HEK293 (cell line): ENCODE measurements at regions not wholly inside any gene's neighbourhood (a gene's known extent, or its start where the extent isn't known, plus 50 kb on each side); places are given as distances from the start of the nearest gene placed in this dataset.

Experiments used
- CTCF ChIA-PET: fragments of 350-600 bp; formaldehyde crosslinking; extraction: SDS; loops from one replicate; lab custom pipeline; 2021; ENCODE audit warnings: antibody characterized with exemption; lab: Yijun Ruan, JAX
- POLR2A ChIA-PET: fragments of 300-600 bp; formaldehyde crosslinking; extraction: SDS; loops from one replicate; lab custom pipeline; 2020; ENCODE audit warnings: antibody characterized with exemption, inconsistent platforms; lab: Yijun Ruan, JAX
- H3K27ac ChIP-seq: fragments of 200-500 bp; sonication (Bioruptor generic); 2 replicates; pipeline ENCODE4 v1.5.1; 2014; ENCODE audit warnings: low read depth, low read length, control low read depth, inconsistent platforms; ENCODE audit errors: extremely low read depth
- H3K36me3 ChIP-seq, 2 experiments: fragments of 200-500 bp in 1 of 2; sonication (Bioruptor generic) in 1 of 2; 1 replicate in 1 of 2; 2 replicates in 1 of 2; pipeline ENCODE4 v1.5.1; 2014 to 2017; ENCODE audit warnings: inconsistent platforms in 2 of 2, low read length in 2 of 2; ENCODE audit not compliant: control insufficient read depth in 2 of 2, insufficient read depth in 1 of 2
- H3K4me1 ChIP-seq: fragments of 200-500 bp; sonication (Bioruptor generic); 2 replicates; pipeline ENCODE4 v1.5.1; 2014; ENCODE audit warnings: mild to moderate bottlenecking, low read length, inconsistent platforms; ENCODE audit not compliant: control insufficient read depth, insufficient read depth
- H3K4me3 ChIP-seq: 2 replicates; pipeline ENCODE4 v1.5.1; 2011; ENCODE audit warnings: low read depth, mild to moderate bottlenecking, control low read depth, low read length, moderate library complexity
- H3K9me3 ChIP-seq: fragments of 200-500 bp; sonication (Bioruptor generic); 2 replicates; pipeline ENCODE4 v1.5.1; 2014; ENCODE audit warnings: low read depth, low read length, inconsistent platforms; ENCODE audit not compliant: control insufficient read depth, insufficient read depth
- BCL11B ChIP-seq: fragments of 450-650 bp; formaldehyde crosslinking; IDR thresholded peaks from 2 replicates; pipeline ENCODE4 v1.5.1; 2016; ENCODE audit warnings: low read depth, missing biosample characterization, missing genetic modification characterization
- GLI2 ChIP-seq: fragments of 450-650 bp; formaldehyde crosslinking; IDR thresholded peaks from 2 replicates; pipeline ENCODE4; 2017; ENCODE audit warnings: missing biosample characterization, missing genetic modification characterization, low read depth, borderline replicate concordance
- KLF8 ChIP-seq: fragments of 450-650 bp; formaldehyde crosslinking; IDR thresholded peaks from 2 replicates; pipeline ENCODE4 v1.5.1; 2016; ENCODE audit warnings: missing biosample characterization, missing genetic modification characterization
- SCRT2 ChIP-seq: fragments of 450-650 bp; formaldehyde crosslinking; IDR thresholded peaks from 2 replicates; pipeline ENCODE4 v1.5.1; 2016; ENCODE audit warnings: missing biosample characterization, missing genetic modification characterization
- SP7 ChIP-seq: fragments of 450-650 bp; formaldehyde crosslinking; IDR thresholded peaks from 2 replicates; pipeline ENCODE4 v1.5.1; 2016; ENCODE audit warnings: missing biosample characterization, missing genetic modification characterization
- ZBTB1 ChIP-seq: fragments of 450-650 bp; formaldehyde crosslinking; IDR thresholded peaks from 2 replicates; pipeline ENCODE4 v1.5.1; 2016; ENCODE audit warnings: missing biosample characterization, missing genetic modification characterization
- ZEB2 ChIP-seq: fragments of 450-650 bp; formaldehyde crosslinking; IDR thresholded peaks from 2 replicates; pipeline ENCODE4 v1.5.1; 2016; ENCODE audit warnings: missing biosample characterization, missing genetic modification characterization
- ZFP3 ChIP-seq: fragments of 450-650 bp; formaldehyde crosslinking; IDR thresholded peaks from 2 replicates; pipeline ENCODE4 v1.5.1; 2016; ENCODE audit warnings: low read depth, missing biosample characterization, missing genetic modification characterization
- ZNF16 ChIP-seq: fragments of 450-650 bp; formaldehyde crosslinking; IDR thresholded peaks from 2 replicates; pipeline ENCODE4 v1.5.1; 2016; ENCODE audit warnings: low read depth, missing biosample characterization, missing genetic modification characterization
- ZNF24 ChIP-seq: fragments of 450-650 bp; formaldehyde crosslinking; IDR thresholded peaks from 2 replicates; pipeline ENCODE4 v1.5.1; 2016; ENCODE audit warnings: missing biosample characterization, missing genetic modification characterization
- ZNF433 ChIP-seq: fragments of 450-650 bp; formaldehyde crosslinking; IDR thresholded peaks from 2 replicates; pipeline ENCODE4 v1.5.1; 2016; ENCODE audit warnings: missing biosample characterization, missing genetic modification characterization, low read depth
- ZNF473 ChIP-seq: fragments of 450-650 bp; formaldehyde crosslinking; IDR thresholded peaks from 2 replicates; pipeline ENCODE4 v1.5.1; 2017; ENCODE audit warnings: missing biosample characterization, missing genetic modification characterization
- ZNF510 ChIP-seq: fragments of 450-650 bp; formaldehyde crosslinking; IDR thresholded peaks from 2 replicates; pipeline ENCODE4 v1.5.1; 2018; ENCODE audit warnings: mild to moderate bottlenecking, missing genetic modification characterization, missing biosample characterization; ENCODE audit not compliant: insufficient replicate concordance
- ZNF514 ChIP-seq: fragments of 450-650 bp; formaldehyde crosslinking; IDR thresholded peaks from 2 replicates; pipeline ENCODE4 v1.5.1; 2016; ENCODE audit warnings: missing biosample characterization, missing genetic modification characterization
- ZNF530 ChIP-seq: fragments of 450-650 bp; formaldehyde crosslinking; IDR thresholded peaks from 2 replicates; pipeline ENCODE4 v1.5.1; 2016; ENCODE audit warnings: low read depth, missing biosample characterization, missing genetic modification characterization
- ZNF544 ChIP-seq: fragments of 450-650 bp; formaldehyde crosslinking; IDR thresholded peaks from 2 replicates; pipeline ENCODE4 v1.5.0; 2017; ENCODE audit warnings: missing biosample characterization, missing genetic modification characterization
- ZNF549 ChIP-seq: fragments of 450-650 bp; IDR thresholded peaks from 2 replicates; pipeline ENCODE4 v1.5.1; 2018; ENCODE audit warnings: missing biosample characterization, missing genetic modification characterization, mild to moderate bottlenecking, inconsistent platforms, moderate library complexity
- ZNF623 ChIP-seq: fragments of 450-650 bp; formaldehyde crosslinking; IDR thresholded peaks from 2 replicates; pipeline ENCODE4 v1.5.1; 2016; ENCODE audit warnings: missing biosample characterization, missing genetic modification characterization
- ZNF654 ChIP-seq: fragments of 450-650 bp; formaldehyde crosslinking; IDR thresholded peaks from 2 replicates; pipeline ENCODE4 v1.5.1; 2016; ENCODE audit warnings: low read depth, missing biosample characterization, missing genetic modification characterization
- ZNF670 ChIP-seq: fragments of 450-650 bp; formaldehyde crosslinking; IDR thresholded peaks from 2 replicates; pipeline ENCODE4 v1.5.1; 2016; ENCODE audit warnings: missing biosample characterization, missing genetic modification characterization, low read depth
- ZNF701 ChIP-seq: fragments of 450-650 bp; formaldehyde crosslinking; IDR thresholded peaks from 2 replicates; pipeline ENCODE4 v1.5.1; 2016; ENCODE audit warnings: missing biosample characterization, missing genetic modification characterization
- ZNF785 ChIP-seq: fragments of 450-650 bp; formaldehyde crosslinking; IDR thresholded peaks from 2 replicates; pipeline ENCODE4 v1.5.1; 2016; ENCODE audit warnings: missing biosample characterization, missing genetic modification characterization
- TF ChIP-seq, protein P1 (sequence below): fragments of 450-650 bp; formaldehyde crosslinking; conservative IDR thresholded peaks from 2 replicates; pipeline ENCODE4 v1.5.1; 2016; ENCODE audit warnings: low read depth, missing biosample characterization, missing genetic modification characterization
- TF ChIP-seq, protein P2 (sequence below): sonication (generic); formaldehyde crosslinking; IDR thresholded peaks from 2 replicates; pipeline ENCODE4 v1.8.1; 2022; ENCODE audit warnings: mild to moderate bottlenecking, moderate library complexity, missing genetic modification reagents
- TF ChIP-seq, protein P3 (sequence below): fragments of 450-650 bp; formaldehyde crosslinking; IDR thresholded peaks from 2 replicates; pipeline ENCODE4 v1.5.1; 2017; ENCODE audit warnings: missing biosample characterization, missing genetic modification characterization
- TF ChIP-seq, protein P4 (sequence below): fragments of 450-650 bp; formaldehyde crosslinking; IDR thresholded peaks from 2 replicates; pipeline ENCODE4 v1.5.1; 2017; ENCODE audit warnings: missing biosample characterization, mild to moderate bottlenecking, missing genetic modification characterization, moderate library complexity
- TF ChIP-seq, protein P5 (sequence below): fragments of 450-650 bp; formaldehyde crosslinking; IDR thresholded peaks from 2 replicates; pipeline ENCODE4 v1.5.1; 2016; ENCODE audit warnings: missing biosample characterization, missing genetic modification characterization, low read depth

DNA sequence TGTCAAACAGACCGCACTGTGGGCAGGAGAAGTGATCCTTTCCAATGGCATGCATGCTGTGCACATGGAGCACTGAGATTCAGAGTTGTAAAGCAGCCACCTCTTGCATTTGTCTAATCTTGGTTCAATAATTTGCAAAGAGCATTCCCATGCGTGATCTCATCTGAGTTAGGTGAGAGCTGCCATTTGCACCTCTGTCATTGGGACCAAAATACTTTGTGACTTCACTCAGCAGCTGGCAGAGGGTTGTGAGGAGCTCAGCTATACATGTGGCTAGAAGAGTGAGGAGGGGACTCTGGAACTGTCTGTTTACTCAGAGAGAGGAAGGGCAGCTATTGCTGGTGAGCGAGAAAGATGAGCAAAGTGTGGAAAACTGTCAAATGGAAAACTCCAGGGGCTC lies 265.1 kb upstream of the TNP1 start (continued):
- TF ChIP-seq KLF8 (tag by site-specific recombination) (no peak), ZNF623 (no peak), ZNF24 (tag by site-specific recombination) (no peak), ZNF670 (tag by site-specific recombination) (no peak), ZNF544 (tag by site-specific recombination) (no peak), SP7 (no peak), GLI2 (tag by site-specific recombination) (no peak), ZEB2 (tag by site-specific recombination) (no peak), ZNF530 (tag by site-specific recombination) (no peak), ZNF473 (no peak), ZBTB1 (tag by site-specific recombination) (no peak)
- TF ChIP-seq, protein P1, sequence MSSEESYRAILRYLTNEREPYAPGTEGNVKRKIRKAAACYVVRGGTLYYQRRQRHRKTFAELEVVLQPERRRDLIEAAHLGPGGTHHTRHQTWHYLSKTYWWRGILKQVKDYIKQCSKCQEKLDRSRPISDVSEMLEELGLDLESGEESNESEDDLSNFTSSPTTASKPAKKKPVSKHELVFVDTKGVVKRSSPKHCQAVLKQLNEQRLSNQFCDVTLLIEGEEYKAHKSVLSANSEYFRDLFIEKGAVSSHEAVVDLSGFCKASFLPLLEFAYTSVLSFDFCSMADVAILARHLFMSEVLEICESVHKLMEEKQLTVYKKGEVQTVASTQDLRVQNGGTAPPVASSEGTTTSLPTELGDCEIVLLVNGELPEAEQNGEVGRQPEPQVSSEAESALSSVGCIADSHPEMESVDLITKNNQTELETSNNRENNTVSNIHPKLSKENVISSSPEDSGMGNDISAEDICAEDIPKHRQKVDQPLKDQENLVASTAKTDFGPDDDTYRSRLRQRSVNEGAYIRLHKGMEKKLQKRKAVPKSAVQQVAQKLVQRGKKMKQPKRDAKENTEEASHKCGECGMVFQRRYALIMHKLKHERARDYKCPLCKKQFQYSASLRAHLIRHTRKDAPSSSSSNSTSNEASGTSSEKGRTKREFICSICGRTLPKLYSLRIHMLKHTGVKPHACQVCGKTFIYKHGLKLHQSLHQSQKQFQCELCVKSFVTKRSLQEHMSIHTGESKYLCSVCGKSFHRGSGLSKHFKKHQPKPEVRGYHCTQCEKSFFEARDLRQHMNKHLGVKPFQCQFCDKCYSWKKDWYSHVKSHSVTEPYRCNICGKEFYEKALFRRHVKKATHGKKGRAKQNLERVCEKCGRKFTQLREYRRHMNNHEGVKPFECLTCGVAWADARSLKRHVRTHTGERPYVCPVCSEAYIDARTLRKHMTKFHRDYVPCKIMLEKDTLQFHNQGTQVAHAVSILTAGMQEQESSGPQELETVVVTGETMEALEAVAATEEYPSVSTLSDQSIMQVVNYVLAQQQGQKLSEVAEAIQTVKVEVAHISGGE (tag by site-specific recombination): no peak

DNA sequence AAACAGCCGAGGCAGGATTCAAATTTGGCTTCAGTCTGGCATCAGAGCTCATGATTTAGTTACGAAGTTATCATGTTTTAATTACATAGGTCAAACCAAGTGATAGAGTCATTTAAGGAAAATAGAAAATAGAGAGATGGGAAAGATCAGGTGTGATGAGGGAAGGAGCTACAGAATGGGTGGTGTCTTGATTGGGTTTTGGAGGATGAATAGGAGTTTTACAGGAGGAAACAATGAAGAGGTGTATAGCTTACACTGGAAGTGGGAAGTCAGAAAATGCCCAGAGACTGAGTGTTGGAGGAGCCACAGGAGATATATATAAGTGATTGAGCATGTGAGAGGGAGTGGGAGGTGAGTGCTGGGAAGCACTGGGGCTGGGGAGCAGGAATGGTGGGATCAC lies 264.2 kb upstream of the TNP1 start:
- Histone ChIP-seq H3K27ac (no peak overlapping the region), H3K4me3 (no peak overlapping the region), H3K4me1 (no peaks in the 10 kb centered on the region), H3K36me3 (no peaks in the 10 kb centered on the region), H3K9me3 (no peaks in the 10 kb centered on the region)
- ChIA-PET CTCF (interaction anchor here (0.9 to 1.2 kb wide), 3 partner anchors 17 to 19 kb away, joined by 3 to 4 read pairs (median 4); no protein-coding TSS in a partner anchor), POLR2A (no interaction called here)
- TF ChIP-seq ZFP3 (tag by site-specific recombination) (peak; percentile 82), ZNF514 (no peak)

DNA sequence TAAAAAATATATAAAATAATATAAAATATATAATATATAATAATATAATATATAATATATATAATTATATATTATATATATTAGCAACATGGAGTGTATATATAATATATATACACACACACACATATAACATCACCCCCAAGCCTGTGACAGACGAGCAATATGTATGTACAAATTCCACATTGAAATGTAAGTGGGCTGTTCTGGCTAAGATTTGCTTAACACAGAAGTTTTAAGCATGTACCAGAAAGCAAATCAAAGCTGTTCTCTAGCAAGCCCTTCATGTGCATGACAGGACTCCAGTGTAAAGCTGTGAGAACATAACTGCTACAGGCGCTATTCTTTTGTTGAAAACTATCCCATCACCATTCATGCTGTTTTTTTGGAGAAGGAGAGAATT lies 261.7 kb upstream of the TNP1 start:
- H3K36me3 ChIP-seq: no peaks in the 10 kb centered on the region
- no peaks in the 10 kb centered on the region for H3K9me3 ChIP-seq
- ChIA-PET CTCF (interaction anchor here (1.0 to 1.4 kb wide), 2 partner anchors 14 to 423 kb away, joined by 3 to 6 read pairs; no protein-coding TSS in a partner anchor), POLR2A (no interaction called here)
- H3K4me3 ChIP-seq: no peak overlapping the region
- no peaks in the 10 kb centered on the region for H3K4me1 ChIP-seq
- no peak overlapping the region for H3K27ac ChIP-seq
- no peak for TF ChIP-seq ZNF654 (tag by site-specific recombination)
- TF ChIP-seq ZNF701 (tag by site-specific recombination): no peak
- TF ChIP-seq, protein P2, sequence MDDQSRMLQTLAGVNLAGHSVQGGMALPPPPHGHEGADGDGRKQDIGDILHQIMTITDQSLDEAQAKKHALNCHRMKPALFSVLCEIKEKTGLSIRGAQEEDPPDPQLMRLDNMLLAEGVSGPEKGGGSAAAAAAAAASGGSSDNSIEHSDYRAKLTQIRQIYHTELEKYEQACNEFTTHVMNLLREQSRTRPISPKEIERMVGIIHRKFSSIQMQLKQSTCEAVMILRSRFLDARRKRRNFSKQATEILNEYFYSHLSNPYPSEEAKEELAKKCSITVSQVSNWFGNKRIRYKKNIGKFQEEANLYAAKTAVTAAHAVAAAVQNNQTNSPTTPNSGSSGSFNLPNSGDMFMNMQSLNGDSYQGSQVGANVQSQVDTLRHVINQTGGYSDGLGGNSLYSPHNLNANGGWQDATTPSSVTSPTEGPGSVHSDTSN (CRISPR knock-in tag): no peak
- no peak for TF ChIP-seq ZNF549 (tag by site-specific recombination)
- no peak for TF ChIP-seq BCL11B (tag by site-specific recombination)
- TF ChIP-seq, protein P3, sequence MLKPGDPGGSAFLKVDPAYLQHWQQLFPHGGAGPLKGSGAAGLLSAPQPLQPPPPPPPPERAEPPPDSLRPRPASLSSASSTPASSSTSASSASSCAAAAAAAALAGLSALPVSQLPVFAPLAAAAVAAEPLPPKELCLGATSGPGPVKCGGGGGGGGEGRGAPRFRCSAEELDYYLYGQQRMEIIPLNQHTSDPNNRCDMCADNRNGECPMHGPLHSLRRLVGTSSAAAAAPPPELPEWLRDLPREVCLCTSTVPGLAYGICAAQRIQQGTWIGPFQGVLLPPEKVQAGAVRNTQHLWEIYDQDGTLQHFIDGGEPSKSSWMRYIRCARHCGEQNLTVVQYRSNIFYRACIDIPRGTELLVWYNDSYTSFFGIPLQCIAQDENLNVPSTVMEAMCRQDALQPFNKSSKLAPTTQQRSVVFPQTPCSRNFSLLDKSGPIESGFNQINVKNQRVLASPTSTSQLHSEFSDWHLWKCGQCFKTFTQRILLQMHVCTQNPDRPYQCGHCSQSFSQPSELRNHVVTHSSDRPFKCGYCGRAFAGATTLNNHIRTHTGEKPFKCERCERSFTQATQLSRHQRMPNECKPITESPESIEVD (tag by site-specific recombination): no peak
- TF ChIP-seq, protein P4, sequence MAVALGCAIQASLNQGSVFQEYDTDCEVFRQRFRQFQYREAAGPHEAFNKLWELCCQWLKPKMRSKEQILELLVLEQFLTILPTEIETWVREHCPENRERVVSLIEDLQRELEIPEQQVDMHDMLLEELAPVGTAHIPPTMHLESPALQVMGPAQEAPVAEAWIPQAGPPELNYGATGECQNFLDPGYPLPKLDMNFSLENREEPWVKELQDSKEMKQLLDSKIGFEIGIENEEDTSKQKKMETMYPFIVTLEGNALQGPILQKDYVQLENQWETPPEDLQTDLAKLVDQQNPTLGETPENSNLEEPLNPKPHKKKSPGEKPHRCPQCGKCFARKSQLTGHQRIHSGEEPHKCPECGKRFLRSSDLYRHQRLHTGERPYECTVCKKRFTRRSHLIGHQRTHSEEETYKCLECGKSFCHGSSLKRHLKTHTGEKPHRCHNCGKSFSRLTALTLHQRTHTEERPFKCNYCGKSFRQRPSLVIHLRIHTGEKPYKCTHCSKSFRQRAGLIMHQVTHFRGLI (tag by site-specific recombination): no peak
- no peak for TF ChIP-seq SCRT2
- TF ChIP-seq ZEB2 (tag by site-specific recombination): no peak
- TF ChIP-seq ZNF785 (tag by site-specific recombination): no peak
- TF ChIP-seq ZNF433 (tag by site-specific recombination): no peak
- TF ChIP-seq ZNF16 (tag by site-specific recombination): no peak
- TF ChIP-seq, protein P5, sequence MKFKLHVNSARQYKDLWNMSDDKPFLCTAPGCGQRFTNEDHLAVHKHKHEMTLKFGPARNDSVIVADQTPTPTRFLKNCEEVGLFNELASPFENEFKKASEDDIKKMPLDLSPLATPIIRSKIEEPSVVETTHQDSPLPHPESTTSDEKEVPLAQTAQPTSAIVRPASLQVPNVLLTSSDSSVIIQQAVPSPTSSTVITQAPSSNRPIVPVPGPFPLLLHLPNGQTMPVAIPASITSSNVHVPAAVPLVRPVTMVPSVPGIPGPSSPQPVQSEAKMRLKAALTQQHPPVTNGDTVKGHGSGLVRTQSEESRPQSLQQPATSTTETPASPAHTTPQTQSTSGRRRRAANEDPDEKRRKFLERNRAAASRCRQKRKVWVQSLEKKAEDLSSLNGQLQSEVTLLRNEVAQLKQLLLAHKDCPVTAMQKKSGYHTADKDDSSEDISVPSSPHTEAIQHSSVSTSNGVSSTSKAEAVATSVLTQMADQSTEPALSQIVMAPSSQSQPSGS: no peak
- no peak for TF ChIP-seq ZNF510 (tag by site-specific recombination)
